Stimulated activated CD4-positive, alpha-beta T cell treated with anti-CD3 and anti-CD28 coated beads, Interleukin-4, amount 100 ng/mL, for 24 hours (primary cell): ENCODE measurements at regions not wholly inside any gene's neighbourhood (a gene's known extent, or its start where the extent isn't known, plus 50 kb on each side); places are given as distances from the start of the nearest gene placed in this dataset.

Experiments used
- DNase-seq: peaks from one replicate; pipeline ENCODE4 v3.0.0-alpha.2; 2020

GRCh38 chr13:40151673-40152072 lies 496.2 kb downstream of the COG6 start:
- no peak for DNase-seq

GRCh38 chr13:40152145-40152544 lies 496.7 kb downstream of the COG6 start:
- DNase-seq, result no peak

DNA sequence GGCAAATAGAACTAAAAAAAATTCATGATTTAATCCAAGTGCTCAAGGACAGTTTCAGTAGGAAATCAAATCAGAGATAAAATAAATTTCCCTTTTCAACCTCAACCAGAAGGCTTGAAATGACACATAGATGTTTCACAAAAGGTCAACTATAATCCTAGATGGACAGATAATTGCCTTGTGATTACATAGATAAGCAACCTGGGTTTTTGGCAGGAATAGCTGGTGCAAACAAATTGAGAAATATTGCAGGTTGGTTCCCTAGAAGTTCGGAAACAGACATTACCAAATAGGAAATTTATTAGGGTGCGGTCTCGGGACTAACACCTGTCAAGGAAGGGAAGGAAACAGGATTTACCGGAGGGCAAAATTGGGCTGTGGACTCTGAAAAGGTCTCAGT lies 497.5 kb downstream of the COG6 start:
- DNase-seq, result no peak

- DNase-seq, result no peak
Measured at GRCh38 chr13:40153516-40153915, 498.1 kb downstream of the COG6 start.

DNA sequence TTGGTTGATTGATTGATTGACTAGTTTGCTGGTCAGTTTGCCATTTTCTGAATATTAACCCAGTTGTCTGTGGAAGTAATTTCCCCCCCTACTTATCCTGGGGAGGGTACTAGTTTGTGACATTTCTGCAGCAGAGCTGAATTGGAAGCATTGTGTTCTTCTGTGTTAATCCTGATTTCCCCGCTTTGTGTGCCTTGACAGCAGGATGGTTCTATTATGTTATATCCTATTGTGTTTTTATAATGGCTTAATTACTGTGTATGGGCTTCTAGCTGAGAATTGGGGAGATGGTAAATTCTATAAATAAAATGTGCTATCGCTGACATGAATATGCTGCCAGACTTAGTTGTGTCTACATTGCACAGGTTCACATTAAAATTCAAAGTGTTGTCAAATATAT lies 499.7 kb downstream of the COG6 start:
- no peak for DNase-seq

DNA sequence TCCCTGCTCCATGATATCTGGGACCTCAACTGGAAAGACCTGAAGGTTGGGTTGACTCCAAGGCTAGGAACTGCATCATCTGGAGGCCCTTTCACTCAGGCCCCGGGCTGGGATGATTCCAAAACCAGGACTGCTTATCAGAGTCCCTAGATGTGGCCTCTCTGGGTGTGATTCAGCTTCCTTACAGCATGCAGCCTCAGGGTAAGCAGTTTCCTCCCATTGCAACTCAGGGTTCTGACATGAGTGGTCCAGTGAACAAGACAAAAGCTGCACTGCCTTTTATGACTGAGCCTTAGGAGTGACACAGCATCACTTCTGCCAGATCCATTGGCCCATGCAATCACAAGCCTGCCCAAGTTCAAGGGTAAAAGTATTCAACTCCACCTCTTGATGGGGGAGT lies 502.8 kb downstream of the COG6 start:
- no peak for DNase-seq

GRCh38 chr13:40158757-40159156 lies 503.3 kb downstream of the COG6 start:
- no peak for DNase-seq

- DNase-seq, result no peak
Measured at GRCh38 chr13:40159736-40160135, 504.3 kb downstream of the COG6 start.

DNA sequence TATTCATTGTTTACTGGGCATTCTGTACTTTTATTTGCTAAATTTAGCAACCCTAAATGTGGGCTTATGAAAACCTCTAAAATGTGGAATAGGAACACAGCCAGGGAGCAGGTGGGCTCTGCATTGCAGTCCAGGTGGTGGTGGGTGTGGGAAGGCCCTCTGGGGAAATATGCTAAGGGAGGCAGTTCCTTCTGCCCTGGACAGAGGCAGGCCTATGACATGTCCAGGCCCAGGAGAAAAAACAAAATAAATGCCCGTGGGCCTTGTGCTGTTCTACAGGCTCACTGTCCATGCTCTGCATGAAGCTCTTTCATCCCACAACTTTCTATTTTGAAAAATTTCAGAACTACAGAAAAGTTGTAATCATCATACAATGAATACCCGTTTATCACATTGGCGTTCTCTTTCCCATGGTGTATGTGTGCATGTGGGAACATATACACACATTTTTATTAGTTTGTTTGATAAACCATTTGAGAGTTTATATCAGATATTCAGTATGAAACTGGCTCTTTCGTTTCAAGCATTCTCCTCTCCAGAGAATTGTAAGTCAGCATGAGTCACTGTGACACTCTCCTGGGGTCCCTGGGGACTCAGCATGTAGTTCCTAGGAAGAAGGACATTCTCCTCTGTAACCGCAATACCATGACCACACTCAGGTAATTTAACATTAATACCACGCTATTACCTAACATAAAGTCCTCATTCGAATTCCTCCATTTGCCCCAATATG lies 505.3 kb downstream of the COG6 start:
- DNase-seq, result no peak

DNA sequence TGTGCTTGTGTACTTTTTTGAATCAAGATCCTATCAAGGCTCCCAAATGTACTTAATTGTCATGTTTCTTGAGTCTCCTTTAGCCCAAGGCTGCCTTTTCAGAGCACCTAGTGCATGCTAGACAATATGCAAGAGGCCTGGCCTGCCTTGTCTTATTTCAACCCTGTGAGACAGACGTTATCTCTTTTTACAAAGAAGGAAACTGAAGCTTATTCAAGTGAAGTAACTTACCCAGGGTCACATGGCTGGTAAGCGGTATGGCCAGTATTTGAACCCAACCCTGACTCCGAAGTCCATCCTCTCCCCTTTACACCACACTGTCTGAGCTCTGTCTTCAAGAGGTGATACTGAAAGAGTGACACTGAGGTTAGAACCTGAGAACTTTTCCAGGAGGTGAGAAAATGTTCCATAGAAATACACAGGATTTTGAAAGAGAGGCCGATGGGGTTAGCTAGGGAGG lies 505.1 kb downstream of the FOXO1 start:
- DNase-seq, result no peak

DNA sequence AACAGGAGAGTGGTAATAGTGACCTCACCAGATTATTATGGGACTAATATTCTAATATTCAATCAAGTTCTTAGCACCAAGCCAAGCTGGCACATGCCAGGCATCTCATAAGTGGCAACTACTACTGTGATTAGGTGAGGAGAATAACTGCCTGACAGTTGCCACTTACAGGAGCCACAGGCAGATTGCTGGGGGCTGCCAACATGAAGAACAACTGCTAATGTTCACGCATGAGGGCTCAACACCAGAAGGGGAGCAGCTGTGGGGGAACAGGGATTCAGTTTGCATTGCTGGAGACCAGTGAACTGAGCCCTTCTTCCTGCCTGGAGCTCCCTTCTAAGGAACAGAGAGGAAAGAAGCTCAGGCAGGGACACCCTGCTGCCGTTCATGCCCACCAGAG lies 504.5 kb downstream of the FOXO1 start:
- DNase-seq, result no peak

- no peak for DNase-seq
Measured at GRCh38 chr13:40163066-40164000, 503.1 kb downstream of the FOXO1 start.

DNA sequence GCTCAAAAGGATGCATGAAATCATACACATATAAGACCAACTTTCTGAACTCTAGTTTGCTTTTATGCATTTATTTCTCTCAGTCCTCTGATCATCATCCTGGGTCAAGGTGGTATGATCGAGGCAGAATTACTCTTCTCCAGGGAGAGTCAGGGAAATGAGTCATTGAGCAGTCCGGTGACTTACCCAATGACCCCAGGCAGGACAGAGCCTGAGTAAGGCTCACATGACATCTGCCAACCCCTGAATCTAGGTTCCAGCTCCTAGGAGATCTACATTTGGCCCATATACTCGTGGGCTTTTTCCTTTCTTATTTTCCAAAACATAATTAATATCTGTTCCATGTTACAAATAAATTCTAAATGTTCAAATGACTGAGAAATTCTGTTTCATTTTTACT lies 502.3 kb downstream of the FOXO1 start:
- DNase-seq, result no peak

- no peak for DNase-seq
Measured at GRCh38 chr13:40165316-40165932, 501.0 kb downstream of the FOXO1 start.

DNA sequence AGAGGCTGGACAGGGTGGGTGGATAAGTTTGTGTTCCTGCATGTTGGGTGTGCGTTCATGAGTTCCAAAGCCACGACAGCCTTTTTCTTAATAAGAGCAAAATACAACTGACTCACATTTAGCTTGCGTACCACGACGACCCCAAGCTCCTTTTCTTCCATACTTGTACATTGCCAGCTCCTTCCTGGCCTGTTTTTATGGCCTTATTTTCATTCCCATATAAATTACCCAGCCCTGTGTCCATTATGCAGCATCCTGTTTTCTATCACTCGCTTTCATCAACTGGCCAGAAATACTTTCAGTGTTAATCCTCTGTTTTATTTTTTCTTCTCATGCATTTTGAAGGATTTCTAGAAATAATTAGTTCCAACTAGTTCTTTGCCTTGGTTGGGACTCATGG lies 499.1 kb downstream of the FOXO1 start:
- no peak for DNase-seq

- no peak for DNase-seq
Measured at GRCh38 chr13:40168425-40169166, 497.8 kb downstream of the FOXO1 start.

GRCh38 chr13:40169476-40169875 lies 497.0 kb downstream of the FOXO1 start:
- no peak for DNase-seq

GRCh38 chr13:40170091-40170490 lies 496.4 kb downstream of the FOXO1 start:
- DNase-seq, result no peak

- DNase-seq, result peak; percentile 66
Measured at GRCh38 chr13:40170982-40171381, 495.5 kb downstream of the FOXO1 start.

DNA sequence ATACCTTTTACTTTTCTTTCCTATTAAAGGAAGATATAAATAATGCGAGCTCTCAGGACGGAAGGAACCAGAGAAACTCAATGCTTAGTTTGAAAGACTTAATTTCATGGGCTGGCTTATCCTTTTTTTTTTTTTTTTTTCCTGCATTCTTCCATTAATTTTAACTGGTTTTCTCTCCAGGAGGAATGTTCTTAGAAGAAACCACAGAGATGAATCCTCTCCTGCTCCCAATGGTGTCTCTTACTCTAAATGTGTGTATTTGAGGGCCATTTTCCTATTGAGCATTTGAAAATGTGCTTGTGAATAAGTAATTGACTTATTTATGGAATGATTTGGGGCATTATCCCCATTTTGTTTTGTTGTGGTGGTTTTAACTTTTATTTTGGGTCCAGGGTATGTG lies 494.9 kb downstream of the FOXO1 start:
- DNase-seq, result no peak

DNA sequence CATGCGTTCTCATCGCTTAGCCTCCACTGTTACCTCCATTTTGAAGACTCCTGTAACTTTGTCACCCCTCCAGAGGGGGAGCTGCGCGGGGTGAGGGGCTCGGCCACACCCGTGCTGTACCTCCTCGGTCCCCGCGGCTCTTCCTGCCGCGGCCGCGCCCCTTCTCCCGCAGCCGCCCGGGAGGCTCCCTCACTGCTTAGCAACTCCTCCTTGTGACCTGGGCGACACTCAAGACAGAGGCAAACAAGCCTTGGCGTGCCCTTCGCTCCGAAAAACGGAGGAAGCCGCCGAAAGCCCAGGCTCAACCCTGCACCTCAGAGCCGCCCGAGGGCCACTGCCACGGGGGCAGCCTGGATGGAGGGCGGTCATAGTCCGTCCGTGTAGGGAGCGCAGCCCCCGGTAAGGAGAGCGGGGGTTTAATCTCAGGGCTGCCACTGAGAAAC lies 494.3 kb downstream of the FOXO1 start:
- DNase-seq, result no peak

- DNase-seq, result no peak
Measured at GRCh38 chr13:40172878-40173277, 493.6 kb downstream of the FOXO1 start.

- DNase-seq, result no peak
Measured at GRCh38 chr13:40175639-40176038, 490.8 kb downstream of the FOXO1 start.
